GM21360 (cell line): ENCODE measurements at regions not wholly inside any gene's neighbourhood (a gene's known extent, or its start where the extent isn't known, plus 50 kb on each side); places are given as distances from the start of the nearest gene placed in this dataset.
"Not testable (repeated sequence)": the region's sequence is repeated elsewhere in the genome, so short reads cannot be mapped to it uniquely, and the experiment has no call there.

ENCODE experiments used
- ATAC-seq: cut with Tn5 transposase; IDR thresholded peaks from one replicate; pipeline ENCODE4 v1.9.1; 2021; ENCODE audit warnings: mild to moderate bottlenecking, moderate library complexity; ENCODE audit not compliant: unreplicated experiment

DNA sequence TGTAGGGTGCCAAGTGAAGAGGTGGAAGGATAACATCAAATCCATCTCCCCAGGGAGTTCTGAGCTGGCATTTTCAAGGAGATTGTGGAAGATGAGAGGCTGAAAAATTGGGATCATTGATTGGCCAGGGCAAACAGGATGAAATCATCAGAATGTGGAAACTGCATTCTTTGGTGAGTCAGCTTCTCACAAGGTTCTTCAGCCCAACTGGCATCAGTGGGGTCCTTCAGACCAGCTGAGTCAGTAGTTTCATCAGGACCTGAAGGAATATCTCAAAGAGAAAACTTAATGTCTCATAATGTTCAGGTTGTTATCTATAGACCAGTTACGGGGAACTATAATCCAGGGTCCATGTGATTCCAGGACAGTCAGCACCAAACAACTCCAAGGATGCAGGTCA is 195.8 kb downstream of the HAO1 start:
- no peak for ATAC-seq

DNA sequence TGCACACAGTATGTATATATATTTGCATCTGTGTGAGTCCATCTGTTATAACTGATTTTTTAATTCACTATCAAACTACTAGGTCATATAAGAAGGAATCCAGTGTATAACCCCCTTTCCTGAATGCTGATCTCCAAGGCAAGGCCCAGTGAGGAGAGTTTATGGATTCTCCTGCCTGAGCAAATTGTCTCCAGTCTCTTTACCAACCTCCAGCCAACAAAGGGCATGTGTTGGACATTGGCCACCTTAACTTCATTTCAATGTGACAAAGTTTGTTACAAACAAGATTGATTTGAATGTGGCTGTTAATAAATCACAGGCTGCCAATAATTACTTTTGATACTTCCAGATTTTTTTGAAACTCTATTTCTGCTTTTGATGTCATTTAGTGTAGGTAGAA is 191.6 kb downstream of the HAO1 start:
- no peak for ATAC-seq

DNA sequence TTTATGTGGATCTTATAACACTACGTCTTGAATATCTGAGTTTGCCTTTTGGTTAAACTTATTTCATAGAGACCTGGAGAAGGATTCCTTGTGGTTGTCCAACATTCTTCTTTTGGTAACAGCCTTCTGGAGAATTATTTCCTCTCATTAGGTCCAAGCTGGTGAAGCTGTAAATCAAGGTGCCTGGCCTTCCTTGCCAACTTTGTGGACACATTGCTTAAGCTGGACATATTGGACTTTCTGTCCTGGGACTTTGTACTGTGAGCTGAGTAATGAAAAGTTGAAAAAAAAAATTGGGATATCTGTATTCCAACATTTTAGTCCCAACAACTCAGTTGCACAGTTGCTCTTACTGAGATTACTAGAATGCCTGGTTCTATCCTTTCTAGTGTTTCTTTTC is 186.2 kb downstream of the HAO1 start:
- no peak for ATAC-seq

- ATAC-seq = no peak
These were observed 181.9 kb downstream of the HAO1 start for GRCh38 chr20:7758406-7758805.

DNA sequence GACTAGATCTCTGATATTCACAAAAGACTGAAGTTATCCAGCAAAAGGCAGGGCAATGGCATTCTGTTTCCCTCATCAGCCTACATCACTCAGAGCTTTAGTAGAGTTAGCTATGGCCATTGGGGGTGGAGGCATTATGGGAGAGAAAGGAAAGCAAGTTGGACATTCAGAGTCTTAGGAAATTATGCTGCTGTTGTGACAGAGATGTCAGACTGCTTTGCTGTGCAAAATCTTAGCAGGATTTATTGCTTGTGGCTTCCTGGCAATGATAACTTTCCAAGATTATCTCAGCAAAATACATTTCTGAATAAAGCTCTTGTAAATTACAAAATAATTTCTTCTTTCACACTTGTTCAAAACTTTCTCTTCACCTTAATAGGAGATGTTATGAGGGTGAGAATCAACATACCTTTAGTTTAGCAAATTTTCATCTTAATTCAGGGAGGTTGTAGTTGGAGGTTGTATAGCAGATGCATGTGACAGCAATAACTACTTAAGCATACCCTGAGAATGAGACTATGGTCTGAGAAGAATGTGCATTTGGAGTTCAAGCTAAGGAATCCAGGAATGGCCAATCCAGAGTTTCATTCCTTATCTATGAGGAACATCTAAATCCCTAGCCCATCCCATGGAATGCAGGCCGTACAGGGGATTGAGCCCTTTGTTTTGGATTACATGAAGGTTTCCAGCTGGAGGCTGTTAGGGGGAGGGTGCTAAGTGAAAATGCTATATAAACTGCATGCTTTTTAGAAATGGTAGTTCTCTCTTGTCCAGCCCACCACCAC is 179.8 kb downstream of the HAO1 start:
- ATAC-seq = no peak

DNA sequence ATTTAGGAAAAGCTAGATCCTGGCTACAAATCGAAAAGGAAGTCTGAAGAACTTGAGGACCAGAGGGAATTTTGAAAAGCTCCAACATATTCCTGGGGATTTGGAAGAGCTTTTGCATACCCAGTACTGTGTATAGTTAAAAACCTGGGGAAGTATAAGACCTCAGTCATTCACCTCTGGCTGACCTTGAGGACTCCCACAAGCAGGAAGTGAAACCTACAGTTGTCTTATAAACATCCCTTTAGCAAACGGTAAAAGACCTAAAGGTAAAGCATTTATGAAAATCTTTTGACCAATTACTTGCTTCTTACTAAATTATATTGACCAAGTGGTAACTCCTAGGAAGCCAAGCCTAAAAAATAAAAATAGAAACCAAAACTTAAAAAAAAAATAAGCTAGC is 175.0 kb downstream of the HAO1 start:
- no peak for ATAC-seq

- no peak for ATAC-seq
These were observed 170.2 kb downstream of the HAO1 start for GRCh38 chr20:7770046-7770445.

- no peak for ATAC-seq
These were observed 169.7 kb downstream of the HAO1 start for GRCh38 chr20:7770578-7770977.

DNA sequence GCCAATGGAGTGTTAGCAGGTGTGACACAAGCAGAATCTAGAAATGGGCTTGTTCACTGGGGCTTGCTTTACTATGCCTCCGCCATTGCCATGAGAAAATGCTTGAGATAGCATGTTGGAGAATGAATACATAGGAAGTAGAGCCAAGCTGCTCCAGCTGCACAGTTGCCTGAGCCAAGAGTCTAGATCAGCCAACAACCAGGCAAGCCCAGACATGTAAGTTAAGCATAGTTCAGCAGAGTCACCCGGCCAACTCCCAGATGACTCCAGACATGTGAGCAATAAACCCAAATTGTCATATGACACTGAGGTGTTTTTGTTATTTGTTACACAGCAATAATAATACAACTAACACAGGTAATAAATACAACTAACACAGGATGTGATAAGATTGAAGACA is 167.9 kb downstream of the HAO1 start:
- ATAC-seq = no peak

DNA sequence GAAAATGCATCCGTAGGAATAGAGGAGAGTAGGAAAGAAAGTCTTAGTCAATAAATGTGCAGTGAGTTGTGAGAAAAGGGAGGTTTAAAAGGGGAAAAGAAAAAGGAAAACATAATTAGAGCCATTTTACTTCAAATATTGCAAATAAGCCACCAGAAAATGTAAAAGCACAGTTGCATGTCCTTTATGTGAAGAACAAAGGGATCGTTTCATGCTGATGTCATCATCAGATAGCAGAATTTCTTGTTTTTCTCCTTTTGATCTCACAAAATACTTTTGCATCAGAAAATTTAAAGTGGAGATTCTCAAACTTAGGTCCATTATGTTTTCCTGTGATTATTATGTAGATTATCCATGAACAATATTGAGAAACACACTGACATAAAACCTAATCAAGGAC is 166.7 kb downstream of the HAO1 start:
- ATAC-seq = no peak

- no peak for ATAC-seq
These were observed 165.2 kb downstream of the HAO1 start for GRCh38 chr20:7775072-7775471.

DNA sequence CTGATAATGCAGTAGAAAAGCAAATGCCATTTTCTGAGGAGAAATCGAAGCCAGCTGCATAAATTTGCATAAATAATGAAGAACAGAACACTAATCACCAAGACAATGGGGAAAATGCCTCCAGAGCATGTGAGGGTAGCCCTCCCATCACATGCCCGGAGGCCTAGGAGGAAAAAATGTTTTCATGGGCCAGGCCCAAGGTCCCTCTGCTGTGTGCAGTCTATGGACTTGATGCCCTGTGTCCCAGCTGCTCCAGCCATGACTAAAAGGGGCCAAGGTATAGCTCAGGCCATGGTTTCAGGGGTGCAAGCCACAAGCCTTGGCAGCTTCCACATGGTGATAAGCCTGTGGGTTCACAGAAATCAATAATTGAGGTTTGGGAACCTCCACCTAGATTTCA is 164.1 kb downstream of the HAO1 start:
- ATAC-seq = no peak

GRCh38 chr20:7790189-7790588 is 150.1 kb downstream of the HAO1 start:
- no peak for ATAC-seq

DNA sequence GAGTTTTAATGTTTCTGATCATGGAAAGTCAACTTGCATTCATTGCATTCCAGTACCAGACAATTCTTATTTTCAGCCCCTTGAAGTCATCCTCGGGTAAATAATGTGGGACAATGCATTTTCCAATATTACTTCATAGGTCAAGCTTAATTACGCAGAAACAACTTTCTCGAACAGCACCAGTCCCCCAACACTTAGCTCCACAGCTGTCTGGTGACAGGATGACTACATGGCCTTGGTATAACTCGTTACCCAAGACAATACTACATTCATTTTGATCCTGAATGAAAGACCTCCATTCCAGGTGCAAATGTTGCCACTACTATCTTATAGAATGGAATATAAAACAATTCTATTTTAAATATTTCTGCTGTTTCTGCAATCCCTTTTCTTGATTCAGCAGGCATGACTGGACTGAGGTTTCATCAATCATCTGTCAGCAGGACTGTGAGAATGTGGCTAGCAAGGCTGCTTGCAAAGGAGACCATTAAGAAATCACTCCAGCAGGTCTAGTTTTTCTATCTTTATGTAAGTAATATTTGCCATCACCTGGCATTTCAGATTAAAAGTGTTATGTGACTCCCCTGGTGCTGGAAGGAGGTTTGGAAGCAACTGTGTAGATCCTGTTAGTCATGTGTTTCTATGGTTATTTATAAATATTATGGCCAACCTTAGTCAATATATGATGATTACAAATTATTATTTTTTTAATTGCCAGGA is 147.9 kb downstream of the HAO1 start:
- ATAC-seq = no peak

- no peak for ATAC-seq
These were observed 142.1 kb downstream of the HAO1 start for GRCh38 chr20:7798176-7798575.

GRCh38 chr20:7799862-7800261 is 140.4 kb downstream of the HAO1 start:
- no peak for ATAC-seq

- not testable (repeated sequence) for ATAC-seq
These were observed 136.7 kb downstream of the HAO1 start for GRCh38 chr20:7803411-7804151.

GRCh38 chr20:7806831-7807230 is 133.4 kb downstream of the HAO1 start:
- no peak for ATAC-seq

GRCh38 chr20:7817286-7817685 is 123.0 kb downstream of the HAO1 start:
- ATAC-seq = no peak

- no peak for ATAC-seq
These were observed 121.8 kb downstream of the HAO1 start for GRCh38 chr20:7818477-7818876.

- ATAC-seq = no peak
These were observed 119.4 kb downstream of the HAO1 start for GRCh38 chr20:7820897-7821296.

GRCh38 chr20:7822772-7823171 is 117.5 kb downstream of the HAO1 start:
- no peak for ATAC-seq
